IPS-NIHi11 (cell line): ENCODE measurements at regions not wholly inside any gene's neighbourhood (a gene's known extent, or its start where the extent isn't known, plus 50 kb on each side); places are given as distances from the start of the nearest gene placed in this dataset.

Experiments used
- DNase-seq: peaks from one replicate; pipeline ENCODE4 v3.0.0; 2012; ENCODE audit warnings: mixed read lengths, low spot score

- peak; percentile 33 for DNase-seq
Measured at GRCh38 chr12:113766131-113766878, 199.8 kb downstream of the RBM19 start.

- no peak for DNase-seq
Measured at GRCh38 chr12:113764661-113765060, 201.5 kb downstream of the RBM19 start.

- no peak for DNase-seq
Measured at GRCh38 chr12:113762882-113763816, 203.0 kb downstream of the RBM19 start.

GRCh38 chr12:113762155-113762881 is 203.8 kb downstream of the RBM19 start:
- no peak for DNase-seq

- DNase-seq, result no peak
Measured at GRCh38 chr12:113759135-113759534, 207.0 kb downstream of the RBM19 start.

GRCh38 chr12:113758165-113758924 is 207.8 kb downstream of the RBM19 start:
- no peak for DNase-seq

- DNase-seq, result peak; percentile 44
Measured at GRCh38 chr12:113757221-113758002, 208.7 kb downstream of the RBM19 start.

GRCh38 chr12:113756609-113757008 is 209.5 kb downstream of the RBM19 start:
- no peak for DNase-seq

GRCh38 chr12:113755098-113755497 is 211.0 kb downstream of the RBM19 start:
- DNase-seq, result no peak

- no peak for DNase-seq
Measured at GRCh38 chr12:113751513-113751912, 214.6 kb downstream of the RBM19 start.

GRCh38 chr12:113749433-113749815 is 216.7 kb downstream of the RBM19 start:
- DNase-seq, result no peak

- no peak for DNase-seq
Measured at GRCh38 chr12:113748707-113749432, 217.3 kb downstream of the RBM19 start.

- DNase-seq, result peak; percentile 58
Measured at GRCh38 chr12:113747017-113747416, 219.1 kb downstream of the RBM19 start.

- no peak for DNase-seq
Measured at GRCh38 chr12:113744802-113745395, 221.2 kb downstream of the RBM19 start.

- no peak for DNase-seq
Measured at GRCh38 chr12:113742801-113743200, 223.3 kb downstream of the RBM19 start.

- DNase-seq, result no peak
Measured at GRCh38 chr12:113740699-113741098, 225.4 kb downstream of the RBM19 start.

- peak; percentile 29 for DNase-seq
Measured at GRCh38 chr12:113735131-113735530, 231.0 kb downstream of the RBM19 start.

- DNase-seq, result no peak
Measured at GRCh38 chr12:113734503-113734902, 231.6 kb downstream of the RBM19 start.

- DNase-seq, result no peak
Measured at GRCh38 chr12:113732916-113733315, 233.2 kb downstream of the RBM19 start.

- no peak for DNase-seq
Measured at GRCh38 chr12:113727651-113728061, 238.5 kb downstream of the RBM19 start.
